Activated B cell treated with CpG ODN at 0.5 μM for 24 hours (primary cell): ENCODE measurements at regions not wholly inside any gene's neighbourhood (a gene's known extent, or its start where the extent isn't known, plus 50 kb on each side); places are given as distances from the start of the nearest gene placed in this dataset.

Experiments used
- ATAC-seq: fragments of 200-7000 bp; cut with Tn5 transposase; one replicate; pipeline ENCODE4 v1.10.0; 2021; ENCODE audit warnings: low read depth, mild to moderate bottlenecking, moderate library complexity
- CTCF ChIA-PET: fragments of 350-600 bp; sonication (Branson Sonifier 250); formaldehyde crosslinking; loops from one replicate; lab custom pipeline; 2021; ENCODE audit warnings: antibody characterized with exemption; lab: Charles Lee
- POLR2A ChIA-PET: fragments of 350-600 bp; sonication (Branson Sonifier 250); formaldehyde crosslinking; loops from one replicate; lab custom pipeline; 2021; ENCODE audit warnings: antibody characterized with exemption; lab: Charles Lee
- DNase-seq: peaks from one replicate; pipeline ENCODE4 v3.0.0; 2022
- H3K27ac Mint-ChIP-seq: one replicate; pipeline ENCODE4 v1.8.0; 2020; ENCODE audit warnings: mixed read lengths
- H3K27me3 Mint-ChIP-seq: one replicate; pipeline ENCODE4 v1.8.0; 2021; ENCODE audit warnings: mixed read lengths
- H3K36me3 Mint-ChIP-seq: one replicate; pipeline ENCODE4 v1.8.0; 2021; ENCODE audit warnings: low read depth, mixed read lengths
- H3K4me1 Mint-ChIP-seq: one replicate; pipeline ENCODE4 v1.8.0; 2021; ENCODE audit warnings: mixed read lengths
- H3K4me3 Mint-ChIP-seq: one replicate; pipeline ENCODE4 v1.8.0; 2020; ENCODE audit warnings: mild to moderate bottlenecking, mixed read lengths
- H3K9me3 Mint-ChIP-seq: one replicate; pipeline ENCODE4 v1.8.0; 2020; ENCODE audit warnings: mixed read lengths
- intact Hi-C: fragments of 100-400 bp; cut with micrococcal nuclease; formaldehyde crosslinking; loops from one replicate; pipeline ENCODE4 v1.15.1; 2024
- TF ChIP-seq, protein P1 (sequence below): fragments of 200-600 bp; IDR thresholded peaks from one replicate; pipeline ENCODE4 v1.8.0; 2022; ENCODE audit warnings: antibody characterized with exemption, mild to moderate bottlenecking

DNA sequence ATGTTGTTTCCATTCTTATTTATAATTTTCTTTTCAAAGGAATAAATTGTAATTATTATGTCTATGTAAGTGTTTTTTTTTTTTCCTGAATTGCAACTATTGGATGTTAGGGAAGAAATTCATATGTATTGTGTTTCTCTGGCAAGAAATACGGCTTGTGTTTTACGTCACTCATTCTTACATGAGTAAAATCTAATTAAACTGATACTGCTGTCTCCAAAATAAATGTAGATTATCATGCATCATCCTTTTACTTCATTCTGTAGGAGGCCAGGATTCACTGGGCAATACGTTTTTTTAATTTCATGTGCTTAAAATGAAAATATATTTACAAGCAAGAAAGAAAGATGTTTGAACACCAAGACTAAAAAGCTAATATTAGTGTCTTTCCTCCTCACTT, 590.8 kb downstream of the OTOL1 start:
- no peaks in the 10 kb centered on the region for H3K4me1 Mint-ChIP-seq
- TF ChIP-seq, protein P1, sequence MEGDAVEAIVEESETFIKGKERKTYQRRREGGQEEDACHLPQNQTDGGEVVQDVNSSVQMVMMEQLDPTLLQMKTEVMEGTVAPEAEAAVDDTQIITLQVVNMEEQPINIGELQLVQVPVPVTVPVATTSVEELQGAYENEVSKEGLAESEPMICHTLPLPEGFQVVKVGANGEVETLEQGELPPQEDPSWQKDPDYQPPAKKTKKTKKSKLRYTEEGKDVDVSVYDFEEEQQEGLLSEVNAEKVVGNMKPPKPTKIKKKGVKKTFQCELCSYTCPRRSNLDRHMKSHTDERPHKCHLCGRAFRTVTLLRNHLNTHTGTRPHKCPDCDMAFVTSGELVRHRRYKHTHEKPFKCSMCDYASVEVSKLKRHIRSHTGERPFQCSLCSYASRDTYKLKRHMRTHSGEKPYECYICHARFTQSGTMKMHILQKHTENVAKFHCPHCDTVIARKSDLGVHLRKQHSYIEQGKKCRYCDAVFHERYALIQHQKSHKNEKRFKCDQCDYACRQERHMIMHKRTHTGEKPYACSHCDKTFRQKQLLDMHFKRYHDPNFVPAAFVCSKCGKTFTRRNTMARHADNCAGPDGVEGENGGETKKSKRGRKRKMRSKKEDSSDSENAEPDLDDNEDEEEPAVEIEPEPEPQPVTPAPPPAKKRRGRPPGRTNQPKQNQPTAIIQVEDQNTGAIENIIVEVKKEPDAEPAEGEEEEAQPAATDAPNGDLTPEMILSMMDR: no peak
- H3K27ac Mint-ChIP-seq: no peak overlapping the region
- POLR2A ChIA-PET: no interaction called here
- no peak overlapping the region for H3K4me3 Mint-ChIP-seq
- no peaks in the 10 kb centered on the region for H3K27me3 Mint-ChIP-seq
- CTCF ChIA-PET: no interaction called here
- intact Hi-C loops: no loop called here
- ATAC-seq (no peak), DNase-seq (no peak)
- peaks cover 4% of the 10 kb centered on the region for H3K9me3 Mint-ChIP-seq
- no peaks in the 10 kb centered on the region for H3K36me3 Mint-ChIP-seq

DNA sequence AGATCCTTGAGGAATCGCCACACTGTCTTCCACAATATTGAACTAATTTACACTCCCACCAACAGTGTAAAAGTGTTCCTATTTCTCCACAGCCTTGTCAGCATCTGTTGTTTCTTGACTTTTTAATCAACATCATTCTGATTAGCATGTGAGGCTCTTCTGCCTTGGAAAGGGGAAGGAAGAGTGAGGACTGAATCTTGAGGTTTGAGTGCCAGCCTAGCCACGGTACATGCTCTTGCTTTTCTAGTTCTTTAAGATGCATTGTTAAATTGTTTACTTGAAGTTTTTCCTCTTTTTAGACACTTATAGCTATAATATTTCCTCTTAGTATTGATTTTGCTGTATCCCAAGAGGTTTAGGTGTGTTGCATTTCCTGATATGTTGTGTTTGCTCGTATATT, 596.1 kb downstream of the OTOL1 start:
- DNase-seq (no peak), ATAC-seq (no peak)
- peaks cover 4% of the 10 kb centered on the region for H3K9me3 Mint-ChIP-seq
- no peaks in the 10 kb centered on the region for H3K27me3 Mint-ChIP-seq
- H3K4me3 Mint-ChIP-seq: no peak overlapping the region
- no peaks in the 10 kb centered on the region for H3K36me3 Mint-ChIP-seq
- intact Hi-C loops: no loop called here
- ChIA-PET POLR2A (no interaction called here), CTCF (no interaction called here)
- no peaks in the 10 kb centered on the region for H3K4me1 Mint-ChIP-seq
- TF ChIP-seq, protein P1: no peak
- no peak overlapping the region for H3K27ac Mint-ChIP-seq

DNA sequence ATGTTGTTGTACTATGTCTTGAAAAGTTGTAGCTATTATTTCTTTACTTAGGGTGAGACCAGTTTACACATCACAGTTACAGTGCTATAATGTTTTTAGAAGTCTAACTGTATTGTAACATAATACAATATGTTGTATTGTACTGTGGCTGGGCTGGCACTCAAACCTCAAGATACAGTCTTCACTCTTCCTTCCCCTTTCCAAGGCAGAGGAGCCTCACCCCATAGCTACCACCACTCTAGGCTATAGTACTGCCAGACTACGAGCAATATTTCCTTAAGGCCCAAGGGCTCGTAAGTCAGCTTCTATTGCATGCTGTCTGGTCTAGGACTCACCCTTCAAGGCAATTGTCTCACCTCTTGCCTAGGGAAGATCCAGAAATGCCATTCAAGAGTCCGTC, 597.7 kb downstream of the OTOL1 start:
- Mint-ChIP-seq H3K4me3 (no peak overlapping the region), H3K27ac (no peak overlapping the region), H3K4me1 (no peaks in the 10 kb centered on the region), H3K9me3 (peaks cover 4% of the 10 kb centered on the region), H3K27me3 (no peaks in the 10 kb centered on the region), H3K36me3 (no peaks in the 10 kb centered on the region)
- POLR2A ChIA-PET: no interaction called here
- no peak for ATAC-seq
- TF ChIP-seq, protein P1: no peak
- intact Hi-C loops: no loop called here
- CTCF ChIA-PET: no interaction called here
- DNase-seq: no peak

DNA sequence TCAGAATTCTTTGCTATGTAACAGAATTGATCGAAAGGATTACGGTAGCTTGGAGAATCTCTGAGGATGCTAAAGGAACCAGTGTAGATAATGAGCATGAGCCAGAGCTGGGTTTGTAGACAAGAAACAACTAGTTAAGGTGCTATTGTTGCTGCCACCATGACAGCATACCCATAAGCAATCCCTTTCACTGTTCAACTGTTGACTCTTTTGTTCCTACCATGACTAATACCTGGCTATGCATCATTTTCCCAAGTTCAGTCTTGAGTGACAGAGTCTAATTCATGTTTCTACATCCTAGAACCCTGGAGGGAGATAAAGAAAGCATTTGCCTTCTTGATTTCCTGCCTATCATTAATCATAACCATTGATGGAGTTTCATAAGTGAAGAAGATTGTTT, 600.3 kb downstream of the OTOL1 start:
- ATAC-seq (no peak), DNase-seq (no peak)
- H3K4me1 Mint-ChIP-seq: no peaks in the 10 kb centered on the region
- H3K27ac Mint-ChIP-seq: no peak overlapping the region
- H3K9me3 Mint-ChIP-seq: no peaks in the 10 kb centered on the region
- no peak overlapping the region for H3K4me3 Mint-ChIP-seq
- TF ChIP-seq, protein P1: no peak
- ChIA-PET CTCF (no interaction called here), POLR2A (no interaction called here)
- no peaks in the 10 kb centered on the region for H3K27me3 Mint-ChIP-seq
- intact Hi-C loops: no loop called here
- H3K36me3 Mint-ChIP-seq: no peaks in the 10 kb centered on the region

DNA sequence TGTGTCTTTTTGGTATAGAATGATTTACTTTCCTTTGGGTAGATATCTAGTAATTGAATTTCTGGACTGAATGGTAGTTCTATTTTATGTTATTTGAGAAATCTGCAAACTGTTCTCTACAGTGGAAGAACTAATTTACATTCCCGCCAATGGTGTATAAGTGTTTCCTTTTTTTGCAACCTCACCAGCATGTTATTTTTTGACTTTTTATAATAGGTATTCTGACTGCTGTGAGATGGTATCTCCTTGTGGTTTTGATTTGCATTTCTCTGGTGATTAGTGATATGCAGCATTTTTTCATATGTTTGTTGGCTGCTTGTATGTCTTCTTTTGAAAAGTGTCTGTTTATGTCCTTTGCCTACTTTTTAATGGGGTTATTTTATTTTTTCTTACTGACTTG, 607.2 kb downstream of the OTOL1 start:
- Mint-ChIP-seq H3K36me3 (no peaks in the 10 kb centered on the region), H3K4me1 (no peaks in the 10 kb centered on the region), H3K27me3 (no peaks in the 10 kb centered on the region), H3K27ac (no peak overlapping the region), H3K4me3 (no peak overlapping the region), H3K9me3 (peaks cover 2% of the 10 kb centered on the region)
- intact Hi-C loops: no loop called here
- ATAC-seq: no peak
- TF ChIP-seq, protein P1: no peak
- no peak for DNase-seq
- ChIA-PET POLR2A (no interaction called here), CTCF (no interaction called here)
